Neuronal stem cell (in vitro differentiated cells): ENCODE measurements at regions not wholly inside any gene's neighbourhood (a gene's known extent, or its start where the extent isn't known, plus 50 kb on each side); places are given as distances from the start of the nearest gene placed in this dataset.

Experiments
- DNase-seq: peaks from one replicate; pipeline ENCODE4 v3.0.0-alpha.2; 2013; ENCODE audit warnings: low spot score
- H2AFZ ChIP-seq: one replicate; pipeline ENCODE4 v1.6.1; 2013; ENCODE audit warnings: mild to moderate bottlenecking, low read length, inconsistent platforms
- H2AK5ac ChIP-seq: 2 replicates; pipeline ENCODE4 v1.6.1; 2013; ENCODE audit warnings: low read depth, mild to moderate bottlenecking, inconsistent platforms, low read length, moderate library complexity, mixed read lengths
- H2BK120ac ChIP-seq: 2 replicates; pipeline ENCODE4 v1.6.1; 2013; ENCODE audit warnings: low read depth, mild to moderate bottlenecking, inconsistent platforms, low read length, moderate library complexity, mixed read lengths
- H2BK12ac ChIP-seq: one replicate; pipeline ENCODE4 v1.6.1; 2013; ENCODE audit warnings: low read length, inconsistent platforms
- H2BK15ac ChIP-seq: 2 replicates; pipeline ENCODE4 v1.6.1; 2013; ENCODE audit warnings: mild to moderate bottlenecking, low read length, inconsistent platforms, mixed read lengths
- H2BK5ac ChIP-seq: one replicate; pipeline ENCODE4 v1.6.1; 2013; ENCODE audit warnings: inconsistent platforms, mild to moderate bottlenecking, low read length, moderate library complexity
- H3K14ac ChIP-seq: one replicate; pipeline ENCODE4 v1.6.1; 2013; ENCODE audit warnings: low read length, inconsistent platforms
- H3K18ac ChIP-seq: 2 replicates; pipeline ENCODE4 v1.6.1; 2013; ENCODE audit warnings: low read length, inconsistent platforms
- H3K23ac ChIP-seq: 2 replicates; pipeline ENCODE4 v1.6.1; 2013; ENCODE audit warnings: low read depth, mild to moderate bottlenecking, mixed read lengths, low read length, inconsistent platforms; ENCODE audit not compliant: poor library complexity
- H3K27ac ChIP-seq: replicated peaks from 3 replicates; pipeline ENCODE4 v1.5.1; 2013; ENCODE audit warnings: low read length, inconsistent platforms
- H3K27me3 ChIP-seq, 3 experiments: 2 replicates each; pipeline ENCODE4 v1.6.1; 2013; ENCODE audit warnings: low read length in 3 of 3, mild to moderate bottlenecking in 2 of 3, inconsistent platforms in 1 of 3, low read depth in 1 of 3, mixed read lengths in 1 of 3, moderate library complexity in 1 of 3; ENCODE audit not compliant: control insufficient read depth in 3 of 3, insufficient read depth in 3 of 3
- H3K36me3 ChIP-seq, 2 donors: replicated peaks in 1 of 2; 2 replicates each; pipeline ENCODE4 v1.6.1; 2013; ENCODE audit warnings: low read length in 2 of 2; ENCODE audit not compliant: control insufficient read depth in 2 of 2, insufficient read depth in 2 of 2
- H3K4ac ChIP-seq: 2 replicates; pipeline ENCODE4 v1.6.1; 2013; ENCODE audit warnings: inconsistent platforms, mild to moderate bottlenecking, low read length, moderate library complexity
- H3K4me1 ChIP-seq, 2 donors: 1 replicate in 1 of 2; 2 replicates in 1 of 2; pipeline ENCODE4 v1.6.1; 2013; ENCODE audit warnings: low read length in 2 of 2, low read depth in 1 of 2; ENCODE audit not compliant: control insufficient read depth in 2 of 2, insufficient read depth in 1 of 2
- H3K4me2 ChIP-seq: one replicate; pipeline ENCODE4 v1.6.1; 2013; ENCODE audit warnings: mild to moderate bottlenecking, low read length, inconsistent platforms; ENCODE audit not compliant: insufficient read depth, poor library complexity, severe bottlenecking
- H3K4me3 ChIP-seq, 2 donors: 2 replicates each; pipeline ENCODE4 v1.5.1; 2013; ENCODE audit warnings: low read length in 2 of 2, mild to moderate bottlenecking in 2 of 2, inconsistent platforms in 1 of 2, moderate library complexity in 1 of 2
- H3K79me1 ChIP-seq: one replicate; pipeline ENCODE4 v1.6.1; 2013; ENCODE audit warnings: low read depth, mild to moderate bottlenecking, inconsistent platforms, low read length, moderate library complexity
- H3K9ac ChIP-seq: one replicate; pipeline ENCODE4 v1.6.1; 2013; ENCODE audit warnings: mild to moderate bottlenecking, low read depth, low read length, inconsistent platforms; ENCODE audit not compliant: poor library complexity
- H3K9me3 ChIP-seq, 2 donors: replicated peaks in 1 of 2; 2 replicates each; pipeline versions ENCODE3 to v1.6.1; 2013; ENCODE audit warnings: low read length in 2 of 2, mild to moderate bottlenecking in 2 of 2, inconsistent platforms in 1 of 2, low read depth in 1 of 2, mixed read lengths in 1 of 2, moderate library complexity in 1 of 2; ENCODE audit not compliant: control insufficient read depth in 2 of 2, insufficient read depth in 1 of 2
- H4K8ac ChIP-seq: one replicate; pipeline ENCODE4 v1.6.1; 2013; ENCODE audit warnings: low read depth, mild to moderate bottlenecking, inconsistent platforms, low read length, moderate library complexity
- H4K91ac ChIP-seq: one replicate; pipeline ENCODE4 v1.6.1; 2013; ENCODE audit warnings: low read length, low read depth, mild to moderate bottlenecking, inconsistent platforms; ENCODE audit not compliant: poor library complexity
- WGBS, 2 donors: extraction: QIAGEN DNeasy Blood & Tissue Kit; methylation state at CpG; one replicate each; pipeline ENCODE4 v1.1.7; 2013; ENCODE audit warnings: missing lambda C conversion rate in 2 of 2, mixed read lengths in 1 of 2; ENCODE audit not compliant: insufficient read length in 2 of 2, insufficient replicate concordance in 1 of 2; ENCODE audit errors: extremely low coverage in 2 of 2; 5-methylcytosine and 5-hydroxymethylcytosine counted together

DNA sequence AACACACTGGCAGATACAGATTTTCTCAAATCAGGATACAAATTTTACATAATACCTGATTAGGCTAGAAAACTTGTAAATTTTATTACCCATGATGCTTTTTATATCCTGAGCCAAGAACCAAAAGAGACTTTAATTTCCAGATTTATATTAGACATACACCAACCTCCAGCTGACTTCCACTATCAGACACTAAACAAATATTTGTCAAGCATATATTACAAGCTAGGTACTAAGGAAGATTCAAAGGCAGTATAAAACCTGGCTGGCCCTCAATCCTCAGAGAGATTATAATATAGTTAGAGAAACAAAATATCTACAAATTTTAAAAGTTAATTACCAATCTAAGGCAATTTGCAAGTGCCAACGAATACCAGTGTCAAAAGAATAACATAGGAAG is 357.8 kb upstream of the F9 start:
- no peak overlapping the region for H2AK5ac ChIP-seq
- WGBS, 2 donors, result no CpG with 5 or more reads among the region's 1 CpG

GRCh38 chrX:139170526-139171173 is 359.9 kb upstream of the F9 start:
- DNase-seq, result no peak
- H3K36me3 ChIP-seq, result peaks cover 0 to 5% of the 10 kb centered on the region in 2 donors
- WGBS, 2 donors, result no CpG with 5 or more reads among the region's 5 CpGs
- H3K9ac ChIP-seq, result no peak overlapping the region
- no peak overlapping the region for H3K27ac ChIP-seq
- H3K27me3 ChIP-seq, result no peaks in the 10 kb centered on the region
- no peak overlapping the region for H2BK15ac ChIP-seq
- no peak overlapping the region for H2BK5ac ChIP-seq
- H2AFZ ChIP-seq, result no peak overlapping the region
- no peaks in the 10 kb centered on the region for H3K79me1 ChIP-seq
- no peaks in the 10 kb centered on the region for H3K9me3 ChIP-seq
- no peak overlapping the region for H3K23ac ChIP-seq
- H3K4ac ChIP-seq, result no peak overlapping the region
- H3K4me3 ChIP-seq, result no peak overlapping the region
- no peak overlapping the region for H3K14ac ChIP-seq
- H3K4me2 ChIP-seq, result no peak overlapping the region
- no peak overlapping the region for H4K91ac ChIP-seq
- H2BK120ac ChIP-seq, result no peak overlapping the region
- no peaks in the 10 kb centered on the region for H3K4me1 ChIP-seq
- H2BK12ac ChIP-seq, result no peak overlapping the region
- no peak overlapping the region for H3K18ac ChIP-seq
- H2AK5ac ChIP-seq, result no peak overlapping the region
- no peak overlapping the region for H4K8ac ChIP-seq

More for the DNA sequence above, 357.8 kb upstream of the F9 start:
- no peak overlapping the region for H3K14ac ChIP-seq
- no peak overlapping the region for H4K91ac ChIP-seq
- no peak overlapping the region for H3K18ac ChIP-seq
- no peaks in the 10 kb centered on the region for H3K79me1 ChIP-seq
- no peak overlapping the region for H3K27ac ChIP-seq
- H2BK120ac ChIP-seq, result no peak overlapping the region
- no peak overlapping the region for H3K23ac ChIP-seq
- H3K4me1 ChIP-seq, result no peaks in the 10 kb centered on the region
- no peak overlapping the region for H2BK12ac ChIP-seq
- no peak overlapping the region for H3K4ac ChIP-seq
- no peak overlapping the region for H4K8ac ChIP-seq
- peaks cover 0 to 12% of the 10 kb centered on the region in 2 donors for H3K36me3 ChIP-seq
- no peaks in the 10 kb centered on the region for H3K27me3 ChIP-seq
- no peak overlapping the region for H3K4me3 ChIP-seq
- no peak for DNase-seq
- H3K9me3 ChIP-seq, result no peaks in the 10 kb centered on the region
- H2BK15ac ChIP-seq, result no peak overlapping the region
- H2AFZ ChIP-seq, result no peak overlapping the region
- H2BK5ac ChIP-seq, result no peak overlapping the region
- no peak overlapping the region for H3K4me2 ChIP-seq
- no peak overlapping the region for H3K9ac ChIP-seq

DNA sequence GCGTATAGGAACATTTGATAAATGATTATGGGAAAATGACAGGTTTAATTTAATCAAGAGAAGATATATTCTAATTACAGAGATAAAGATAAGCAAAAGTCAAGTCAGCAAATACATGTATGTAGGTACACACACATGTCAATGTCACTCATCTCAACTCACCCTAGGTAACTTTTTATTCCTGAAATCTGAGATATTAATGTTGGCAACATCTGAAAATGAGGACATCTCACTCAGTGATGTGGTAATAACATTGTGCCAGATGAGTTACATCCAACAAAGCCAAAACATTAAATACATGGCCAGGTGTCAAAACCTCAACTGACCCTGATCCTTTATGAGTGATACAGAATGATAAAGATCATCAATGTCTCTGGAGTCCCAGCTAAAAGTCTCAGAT is 363.3 kb upstream of the F9 start:
- no peaks in the 10 kb centered on the region for H3K4me1 ChIP-seq
- H3K36me3 ChIP-seq, result peaks cover 0 to 4% of the 10 kb centered on the region in 2 donors
- H3K14ac ChIP-seq, result no peak overlapping the region
- H3K27ac ChIP-seq, result no peak overlapping the region
- no peak overlapping the region for H4K91ac ChIP-seq
- no peak overlapping the region for H2BK12ac ChIP-seq
- no peak for DNase-seq
- no peaks in the 10 kb centered on the region for H3K79me1 ChIP-seq
- no peak overlapping the region for H4K8ac ChIP-seq
- no peak overlapping the region for H2AK5ac ChIP-seq
- H3K4me2 ChIP-seq, result no peak overlapping the region
- H3K9ac ChIP-seq, result no peak overlapping the region
- H3K23ac ChIP-seq, result no peak overlapping the region
- no peak overlapping the region for H2AFZ ChIP-seq
- no peak overlapping the region for H2BK15ac ChIP-seq
- H3K9me3 ChIP-seq, result no peaks in the 10 kb centered on the region
- no peaks in the 10 kb centered on the region for H3K27me3 ChIP-seq
- no peak overlapping the region for H3K18ac ChIP-seq
- no peak overlapping the region for H3K4ac ChIP-seq
- WGBS, 2 donors, result no CpG with 5 or more reads among the region's 1 CpG
- H2BK5ac ChIP-seq, result no peak overlapping the region
- no peak overlapping the region for H3K4me3 ChIP-seq
- H2BK120ac ChIP-seq, result no peak overlapping the region

DNA sequence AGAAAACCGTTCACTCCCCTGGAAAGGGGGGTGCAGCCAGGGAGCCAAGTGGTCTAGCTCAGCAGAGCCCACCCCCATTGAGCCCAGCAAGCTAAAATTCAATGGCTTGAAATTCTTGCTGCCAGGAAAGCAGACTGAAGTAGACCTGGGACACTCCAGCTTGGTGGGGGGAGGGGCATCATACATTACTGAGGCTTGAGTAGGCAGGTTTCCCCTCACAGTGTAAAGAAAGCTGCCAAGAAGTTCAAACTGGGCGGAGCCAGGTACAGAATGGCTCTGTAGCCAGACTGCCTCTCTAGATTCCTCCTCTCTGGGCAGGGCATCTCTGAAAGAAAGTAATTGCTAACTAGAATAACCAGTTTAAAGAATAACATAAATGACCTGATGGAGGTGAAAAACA is 372.3 kb upstream of the F9 start:
- no peak overlapping the region for H3K27ac ChIP-seq
- no peak overlapping the region for H3K23ac ChIP-seq
- H2BK12ac ChIP-seq, result no peak overlapping the region
- no peak overlapping the region for H3K9ac ChIP-seq
- no peaks in the 10 kb centered on the region for H3K27me3 ChIP-seq
- no peak overlapping the region for H2BK15ac ChIP-seq
- H3K9me3 ChIP-seq, result no peaks in the 10 kb centered on the region
- H3K14ac ChIP-seq, result no peak overlapping the region
- H2AFZ ChIP-seq, result no peak overlapping the region
- H3K4ac ChIP-seq, result no peak overlapping the region
- no peaks in the 10 kb centered on the region for H3K4me1 ChIP-seq
- no peak overlapping the region for H2BK5ac ChIP-seq
- no peaks in the 10 kb centered on the region for H3K36me3 ChIP-seq
- no CpG with 5 or more reads among the region's 2 CpGs for WGBS, 2 donors
- H3K4me2 ChIP-seq, result no peak overlapping the region
- no peak overlapping the region for H4K91ac ChIP-seq
- no peak for DNase-seq
- H3K18ac ChIP-seq, result no peak overlapping the region
- no peaks in the 10 kb centered on the region for H3K79me1 ChIP-seq
- no peak overlapping the region for H4K8ac ChIP-seq
- no peak overlapping the region for H2AK5ac ChIP-seq
- no peak overlapping the region for H2BK120ac ChIP-seq
- H3K4me3 ChIP-seq, result no peak overlapping the region
